HUES6 (cell line): ENCODE measurements at regions not wholly inside any gene's neighbourhood (a gene's known extent, or its start where the extent isn't known, plus 50 kb on each side); places are given as distances from the start of the nearest gene placed in this dataset.
"Not testable (repeated sequence)": the region's sequence is repeated elsewhere in the genome, so short reads cannot be mapped to it uniquely, and the experiment has no call there.

ENCODE experiments used
- H3K27ac ChIP-seq: 2 replicates; pipeline ENCODE4 v1.7.0; 2013; ENCODE audit warnings: low read depth, mild to moderate bottlenecking, low read length, inconsistent platforms
- H3K27me3 ChIP-seq: 2 replicates; pipeline ENCODE4 v1.6.1; 2013; ENCODE audit warnings: low read length; ENCODE audit not compliant: control insufficient read depth, insufficient read depth
- H3K36me3 ChIP-seq: 2 replicates; pipeline ENCODE4 v1.6.1; 2013; ENCODE audit warnings: low read length; ENCODE audit not compliant: control insufficient read depth, insufficient read depth
- H3K4me1 ChIP-seq: 2 replicates; pipeline ENCODE4 v1.6.1; 2013; ENCODE audit warnings: low read length; ENCODE audit not compliant: control insufficient read depth, insufficient read depth
- H3K4me3 ChIP-seq: 2 replicates; pipeline ENCODE4 v1.5.1; 2013; ENCODE audit warnings: low read depth, low read length
- H3K9ac ChIP-seq: one replicate; pipeline ENCODE4 v1.6.1; 2013; ENCODE audit warnings: mild to moderate bottlenecking, low read length
- H3K9me3 ChIP-seq: 2 replicates; pipeline ENCODE4 v1.6.1; 2013; ENCODE audit warnings: low read depth, low read length; ENCODE audit not compliant: control insufficient read depth, insufficient read depth

GRCh38 chr22:22720724-22721261, 76.4 kb downstream of the GGTLC2 start:
- H3K9me3 ChIP-seq = no peaks in the 10 kb centered on the region
- H3K4me1 ChIP-seq = no peaks in the 10 kb centered on the region
- no peaks in the 10 kb centered on the region for H3K36me3 ChIP-seq
- no peak overlapping the region for H3K27ac ChIP-seq
- H3K9ac ChIP-seq = no peak overlapping the region
- H3K4me3 ChIP-seq = no peak overlapping the region
- H3K27me3 ChIP-seq = peaks cover 92% of the 10 kb centered on the region

GRCh38 chr22:22721681-22722354, 77.4 kb downstream of the GGTLC2 start:
- H3K36me3 ChIP-seq = no peaks in the 10 kb centered on the region
- no peak overlapping the region for H3K27ac ChIP-seq
- no peak overlapping the region for H3K9ac ChIP-seq
- H3K4me3 ChIP-seq = no peak overlapping the region
- peaks cover 86% of the 10 kb centered on the region for H3K27me3 ChIP-seq
- no peaks in the 10 kb centered on the region for H3K9me3 ChIP-seq
- H3K4me1 ChIP-seq = no peaks in the 10 kb centered on the region

DNA sequence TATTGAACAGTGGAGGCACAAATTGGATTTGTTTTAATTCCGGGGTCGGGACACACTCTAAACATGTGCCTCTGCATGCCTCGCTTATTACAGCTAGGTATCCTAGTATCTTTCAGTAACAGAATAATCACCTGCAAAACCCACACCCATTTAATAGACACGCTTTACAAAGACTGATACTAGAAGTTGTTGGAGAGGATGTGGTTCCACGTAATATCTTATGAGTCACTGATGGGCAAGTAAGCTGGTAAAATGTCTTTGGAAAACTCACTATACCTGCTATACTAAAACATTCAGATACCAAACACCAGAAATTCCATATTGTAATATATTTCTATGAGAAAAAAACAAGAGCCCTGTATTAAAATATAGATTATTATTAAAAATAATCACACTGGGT, 84.0 kb downstream of the GGTLC2 start:
- Histone ChIP-seq H3K27ac (no peak overlapping the region), H3K9ac (no peak overlapping the region), H3K4me3 (no peak overlapping the region), H3K4me1 (no peaks in the 10 kb centered on the region), H3K36me3 (no peaks in the 10 kb centered on the region), H3K27me3 (peaks cover 77% of the 10 kb centered on the region), H3K9me3 (no peaks in the 10 kb centered on the region)

DNA sequence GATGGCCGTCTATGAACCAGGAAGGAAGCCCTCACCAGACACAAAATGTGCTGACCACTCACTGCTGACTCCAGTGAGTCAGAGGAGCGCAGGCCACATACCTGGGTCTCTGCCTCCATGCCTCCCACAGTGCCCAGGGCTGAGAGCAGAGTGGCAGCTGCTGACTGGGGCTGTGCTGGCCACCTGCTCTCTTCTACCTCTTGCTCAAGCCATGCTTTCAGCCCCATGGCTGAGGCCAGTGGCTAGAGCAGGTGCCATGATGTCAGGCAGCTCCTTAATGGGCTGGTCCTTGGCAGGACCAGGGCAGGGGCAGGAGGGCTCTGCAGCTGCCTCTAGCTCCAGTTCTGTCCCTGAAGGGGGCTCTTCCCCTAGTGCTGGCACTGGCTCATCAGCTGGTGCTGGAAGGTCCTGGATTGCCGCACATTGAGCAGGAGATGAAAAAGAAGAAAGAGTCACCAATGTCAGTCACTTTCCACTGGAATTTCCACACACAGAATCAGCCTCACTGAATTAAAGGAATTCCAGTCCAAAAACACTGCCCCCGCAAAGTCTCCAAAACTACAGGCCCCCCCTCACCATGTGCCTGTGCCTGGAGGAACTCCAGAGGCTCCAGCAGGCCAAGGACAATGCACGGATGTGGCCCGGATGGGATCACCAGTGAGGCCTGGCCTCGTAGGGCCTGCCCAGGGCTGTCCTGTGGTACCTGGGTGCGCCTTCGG, 86.4 kb downstream of the GGTLC2 start:
- H3K4me1 ChIP-seq = peaks cover 5% of the 10 kb centered on the region; the same call in 1 of the 2 replicates
- H3K9ac ChIP-seq = no peak overlapping the region
- no peak overlapping the region for H3K4me3 ChIP-seq
- peaks cover 67% of the 10 kb centered on the region for H3K27me3 ChIP-seq
- no peak overlapping the region for H3K27ac ChIP-seq
- no peaks in the 10 kb centered on the region for H3K36me3 ChIP-seq
- no peaks in the 10 kb centered on the region for H3K9me3 ChIP-seq

DNA sequence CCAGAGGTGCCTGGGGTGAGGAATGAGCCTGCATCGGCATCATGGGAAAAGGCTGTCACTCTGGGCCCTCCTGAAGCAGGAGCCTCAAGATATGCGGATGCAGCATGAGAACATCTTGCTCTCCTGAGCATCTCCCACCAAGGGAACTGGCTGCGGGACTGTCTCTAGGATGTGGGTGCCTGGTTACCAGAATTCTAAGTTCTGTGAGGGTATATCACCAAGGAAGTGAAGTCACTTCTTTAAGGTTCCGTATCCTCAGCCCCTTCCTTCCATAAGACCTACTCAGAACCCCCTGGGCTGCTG, 86.9 kb downstream of the GGTLC2 start:
- Histone ChIP-seq H3K4me1 (peaks cover 5% of the 10 kb centered on the region; the same call in 1 of the 2 replicates), H3K27me3 (peaks cover 67% of the 10 kb centered on the region), H3K9ac (no peak overlapping the region), H3K9me3 (no peaks in the 10 kb centered on the region), H3K36me3 (no peaks in the 10 kb centered on the region), H3K27ac (no peak overlapping the region), H3K4me3 (no peak overlapping the region)

- not testable (repeated sequence) for H3K9ac ChIP-seq, H3K4me3 ChIP-seq, H3K36me3 ChIP-seq, H3K27ac ChIP-seq, H3K9me3 ChIP-seq, H3K4me1 ChIP-seq
- peaks cover 74% of the 10 kb centered on the region for H3K27me3 ChIP-seq
Measured at GRCh38 chr22:22733006-22733405, 88.6 kb downstream of the GGTLC2 start.

GRCh38 chr22:22733881-22734373, 89.5 kb downstream of the GGTLC2 start:
- no peaks in the 10 kb centered on the region for H3K9me3 ChIP-seq
- no peak overlapping the region for H3K27ac ChIP-seq
- H3K36me3 ChIP-seq = no peaks in the 10 kb centered on the region
- H3K9ac ChIP-seq = no peak overlapping the region
- no peak overlapping the region for H3K4me3 ChIP-seq
- peaks cover 76% of the 10 kb centered on the region for H3K27me3 ChIP-seq
- peaks cover 5% of the 10 kb centered on the region; the same call in 1 of the 2 replicates for H3K4me1 ChIP-seq

DNA sequence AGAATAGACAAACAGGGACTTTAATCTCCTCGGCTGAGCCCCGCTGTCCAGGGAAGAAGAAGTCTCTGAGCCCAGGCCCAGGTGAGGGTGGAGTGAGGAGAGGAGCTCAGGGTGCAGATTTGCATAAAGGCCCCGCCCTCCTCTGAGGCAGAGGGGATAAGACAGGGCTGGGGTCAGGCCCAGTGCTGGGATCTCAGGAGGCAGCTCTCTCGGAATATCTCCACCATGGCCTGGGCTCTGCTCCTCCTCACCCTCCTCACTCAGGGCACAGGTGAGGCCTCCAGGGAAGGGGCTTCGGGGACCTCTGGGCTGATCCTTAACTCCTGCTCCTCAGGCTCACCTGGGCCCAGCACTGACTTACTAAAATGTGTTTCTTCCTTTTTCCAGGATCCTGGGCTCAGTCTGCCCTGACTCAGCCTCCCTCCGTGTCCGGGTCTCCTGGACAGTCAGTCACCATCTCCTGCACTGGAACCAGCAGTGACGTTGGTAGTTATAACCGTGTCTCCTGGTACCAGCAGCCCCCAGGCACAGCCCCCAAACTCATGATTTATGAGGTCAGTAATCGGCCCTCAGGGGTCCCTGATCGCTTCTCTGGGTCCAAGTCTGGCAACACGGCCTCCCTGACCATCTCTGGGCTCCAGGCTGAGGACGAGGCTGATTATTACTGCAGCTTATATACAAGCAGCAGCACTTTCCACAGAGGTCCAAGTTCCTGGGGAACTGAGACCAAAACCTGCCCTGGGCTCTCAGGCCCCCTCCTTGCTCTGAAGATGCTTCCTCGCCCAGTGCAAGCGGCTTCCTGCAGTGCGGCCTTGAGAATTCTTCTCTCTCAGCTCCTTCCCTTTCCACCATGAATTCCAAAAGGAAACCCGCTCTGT, 90.2 kb downstream of the GGTLC2 start:
- H3K36me3 ChIP-seq, H3K27ac ChIP-seq, H3K4me1 ChIP-seq, H3K9ac ChIP-seq, H3K9me3 ChIP-seq, H3K4me3 ChIP-seq: not testable (repeated sequence)
- peaks cover 76% of the 10 kb centered on the region for H3K27me3 ChIP-seq

GRCh38 chr22:22735276-22735675, 90.9 kb downstream of the GGTLC2 start:
- H3K27me3 ChIP-seq = peaks cover 76% of the 10 kb centered on the region
- H3K27ac ChIP-seq, H3K36me3 ChIP-seq, H3K4me3 ChIP-seq, H3K9ac ChIP-seq, H3K9me3 ChIP-seq, H3K4me1 ChIP-seq: not testable (repeated sequence)

DNA sequence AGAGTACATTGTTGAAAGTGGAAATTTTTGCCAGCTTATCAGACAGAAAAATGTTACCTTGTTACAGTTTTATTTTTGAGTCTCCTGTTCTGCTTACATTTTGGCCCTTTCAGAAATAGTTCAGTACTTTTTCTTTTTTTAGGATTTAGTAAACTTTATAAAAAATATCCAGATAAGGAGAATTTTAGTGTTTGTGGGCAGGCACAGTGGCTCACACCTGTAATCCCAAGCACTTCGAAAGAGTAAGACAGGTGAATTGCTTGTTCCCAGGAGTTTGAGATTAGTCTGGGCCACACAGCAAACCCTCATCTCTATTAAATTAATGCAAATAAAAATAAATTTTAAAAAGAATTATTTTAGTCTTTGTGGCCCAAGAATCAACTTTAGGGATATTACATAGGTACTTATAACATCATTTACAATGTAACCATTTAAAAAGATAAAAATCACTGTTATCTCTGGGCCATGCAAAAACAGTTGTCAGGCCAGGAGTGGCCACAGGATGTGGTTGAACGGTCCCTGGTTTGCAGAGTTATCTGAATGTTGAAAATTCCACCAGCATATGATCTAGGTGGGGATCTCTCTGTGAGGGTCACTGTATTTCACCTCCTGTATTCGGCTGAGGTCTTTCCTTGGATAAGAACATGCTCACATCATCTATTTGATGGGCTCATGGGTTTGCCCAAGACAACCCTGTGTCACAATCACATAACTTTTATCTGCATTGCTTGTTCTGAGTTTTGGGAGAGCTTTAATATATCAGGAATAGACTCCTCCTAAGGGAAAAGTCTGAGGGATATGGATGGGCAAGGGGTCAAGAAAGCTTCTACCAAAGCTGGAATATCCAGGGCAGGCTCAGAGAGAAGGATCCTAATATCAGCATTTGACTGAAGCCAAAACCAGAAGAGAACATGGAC, 91.5 kb downstream of the GGTLC2 start:
- Histone ChIP-seq H3K4me1 (peaks cover 5% of the 10 kb centered on the region; the same call in 1 of the 2 replicates), H3K9ac (no peak overlapping the region), H3K9me3 (no peaks in the 10 kb centered on the region), H3K27me3 (peaks cover 76% of the 10 kb centered on the region), H3K36me3 (no peaks in the 10 kb centered on the region), H3K27ac (no peak overlapping the region), H3K4me3 (no peak overlapping the region)
